B cell (primary cell): ENCODE measurements at regions not wholly inside any gene's neighbourhood (a gene's known extent, or its start where the extent isn't known, plus 50 kb on each side); places are given as distances from the start of the nearest gene placed in this dataset.

Experiments
- ATAC-seq: fragments of 200-7000 bp; cut with Tn5 transposase; one replicate; pipeline ENCODE4 v1.10.0; 2021; ENCODE audit warnings: low read depth, mild to moderate bottlenecking, moderate number of reproducible peaks, moderate library complexity
- CTCF ChIA-PET: fragments of 350-600 bp; sonication (Branson Sonifier 250); formaldehyde crosslinking; loops from one replicate; lab custom pipeline; 2021; ENCODE audit warnings: antibody characterized with exemption, inconsistent platforms; lab: Charles Lee
- POLR2A ChIA-PET: fragments of 350-600 bp; sonication (Branson Sonifier 250); formaldehyde crosslinking; loops from one replicate; lab custom pipeline; 2021; ENCODE audit warnings: antibody characterized with exemption; lab: Charles Lee
- DNase-seq: peaks from one replicate; pipeline ENCODE4 v3.0.0; 2013
- H2AFZ ChIP-seq: 2 replicates; pipeline ENCODE4 v1.6.1; 2012; ENCODE audit warnings: mild to moderate bottlenecking, low read depth, low read length; ENCODE audit not compliant: insufficient read depth, poor library complexity, severe bottlenecking
- H3K27ac ChIP-seq, 2 donors: 1 replicate in 1 of 2; 2 replicates in 1 of 2; pipeline ENCODE4 v1.5.1; 2012 to 2013; ENCODE audit warnings: low read length in 2 of 2, mild to moderate bottlenecking in 2 of 2, moderate library complexity in 1 of 2
- H3K27me3 ChIP-seq, 4 experiments: fragments of 200-600 bp in 1 of 4; sonication (generic) in 1 of 4; replicated peaks in 1 of 4; 1 replicate in 2 of 4; 2 replicates in 2 of 4; pipeline versions ENCODE4 v1.6.1 to v1.7.0; 2013 to 2016; ENCODE audit warnings: low read length in 3 of 4, mild to moderate bottlenecking in 2 of 4, mixed read lengths in 1 of 4, moderate library complexity in 1 of 4; ENCODE audit not compliant: insufficient read depth in 4 of 4, control insufficient read depth in 3 of 4; ENCODE audit errors: control extremely low read depth in 1 of 4
- H3K36me3 ChIP-seq, 2 experiments: replicated peaks in 1 of 2; 1 replicate in 1 of 2; 2 replicates in 1 of 2; pipeline versions ENCODE4 v1.6.1 to v1.7.1; 2013; ENCODE audit warnings: low read length in 1 of 2; ENCODE audit not compliant: insufficient read depth in 2 of 2, control insufficient read depth in 1 of 2; ENCODE audit errors: control extremely low read depth in 1 of 2, extremely low read depth in 1 of 2
- H3K4me1 ChIP-seq, 2 donors: fragments of 200-600 bp in 1 of 2; sonication (generic) in 1 of 2; 1 replicate in 1 of 2; 2 replicates in 1 of 2; pipeline versions ENCODE4 v1.5.1 to v1.6.1; 2013 to 2017; ENCODE audit warnings: low read length in 2 of 2; ENCODE audit not compliant: control insufficient read depth in 2 of 2, insufficient read depth in 2 of 2
- H3K4me2 ChIP-seq: replicated peaks from 2 replicates; pipeline ENCODE3; 2012; ENCODE audit warnings: mild to moderate bottlenecking, low read depth, low read length; ENCODE audit not compliant: poor library complexity, severe bottlenecking
- H3K4me3 ChIP-seq, 5 experiments: fragments of 200-600 bp in 1 of 5; sonication (generic) in 1 of 5; 1 replicate in 3 of 5; 2 replicates in 2 of 5; pipeline versions ENCODE4 v1.5.1 to v1.7.0; 2011 to 2016; ENCODE audit warnings: low read length in 4 of 5, mild to moderate bottlenecking in 4 of 5, low read depth in 2 of 5, control low read depth in 1 of 5, moderate library complexity in 1 of 5; ENCODE audit not compliant: insufficient read depth in 1 of 5; ENCODE audit errors: control extremely low read depth in 1 of 5, extremely low read depth in 1 of 5
- H3K79me2 ChIP-seq: fragments of 200-600 bp; sonication (generic); one replicate; pipeline ENCODE4 v1.6.0; 2016; ENCODE audit warnings: low read length; ENCODE audit not compliant: control insufficient read depth, insufficient read depth
- H3K9ac ChIP-seq: fragments of 200-600 bp; sonication (generic); 2 replicates; pipeline ENCODE4 v1.6.1; 2017; ENCODE audit warnings: mild to moderate bottlenecking, low read length, moderate library complexity
- H3K9me3 ChIP-seq, 3 donors: one replicate each; pipeline versions ENCODE4 v1.6.1 to v1.7.1; 2013; ENCODE audit warnings: low read length in 2 of 3; ENCODE audit not compliant: control insufficient read depth in 2 of 3, insufficient read depth in 1 of 3; ENCODE audit errors: control extremely low read depth in 1 of 3
- H4K20me1 ChIP-seq: 2 replicates; pipeline ENCODE4 v1.6.0; 2012; ENCODE audit warnings: mild to moderate bottlenecking, low read length; ENCODE audit not compliant: insufficient read depth, control insufficient read depth, poor library complexity, severe bottlenecking
- H3K27ac Mint-ChIP-seq: one replicate; pipeline ENCODE4 v1.8.0; 2021; ENCODE audit warnings: mixed read lengths
- H3K27me3 Mint-ChIP-seq: one replicate; pipeline ENCODE4 v1.8.0; 2021; ENCODE audit warnings: mixed read lengths
- H3K4me1 Mint-ChIP-seq: one replicate; pipeline ENCODE4 v1.8.0; 2021; ENCODE audit warnings: mixed read lengths
- H3K4me3 Mint-ChIP-seq: one replicate; pipeline ENCODE4 v1.8.0; 2021; ENCODE audit warnings: mixed read lengths
- H3K9me3 Mint-ChIP-seq: one replicate; pipeline ENCODE4 v1.8.0; 2022; ENCODE audit warnings: mixed read lengths; ENCODE audit not compliant: insufficient read depth
- CTCF ChIP-seq: fragments of 200-600 bp; IDR thresholded peaks from one replicate; pipeline ENCODE4 v1.8.0; 2022; ENCODE audit warnings: antibody characterized with exemption, mild to moderate bottlenecking
- EZH2 ChIP-seq: IDR thresholded peaks from 2 replicates; pipeline ENCODE4 v1.6.1; 2012; ENCODE audit warnings: borderline replicate concordance, low read depth, mild to moderate bottlenecking, moderate library complexity, low read length; ENCODE audit not compliant: insufficient read depth, poor library complexity, severe bottlenecking
- WGBS: methylation state at CpG from one replicate; pipeline ENCODE4 v1.1.5; 2013; ENCODE audit warnings: missing lambda C conversion rate; ENCODE audit not compliant: insufficient coverage; 5-methylcytosine and 5-hydroxymethylcytosine counted together
- intact Hi-C: fragments of 100-400 bp; cut with micrococcal nuclease; formaldehyde crosslinking; loops from one replicate; pipeline ENCODE4 v1.10.0; 2022

DNA sequence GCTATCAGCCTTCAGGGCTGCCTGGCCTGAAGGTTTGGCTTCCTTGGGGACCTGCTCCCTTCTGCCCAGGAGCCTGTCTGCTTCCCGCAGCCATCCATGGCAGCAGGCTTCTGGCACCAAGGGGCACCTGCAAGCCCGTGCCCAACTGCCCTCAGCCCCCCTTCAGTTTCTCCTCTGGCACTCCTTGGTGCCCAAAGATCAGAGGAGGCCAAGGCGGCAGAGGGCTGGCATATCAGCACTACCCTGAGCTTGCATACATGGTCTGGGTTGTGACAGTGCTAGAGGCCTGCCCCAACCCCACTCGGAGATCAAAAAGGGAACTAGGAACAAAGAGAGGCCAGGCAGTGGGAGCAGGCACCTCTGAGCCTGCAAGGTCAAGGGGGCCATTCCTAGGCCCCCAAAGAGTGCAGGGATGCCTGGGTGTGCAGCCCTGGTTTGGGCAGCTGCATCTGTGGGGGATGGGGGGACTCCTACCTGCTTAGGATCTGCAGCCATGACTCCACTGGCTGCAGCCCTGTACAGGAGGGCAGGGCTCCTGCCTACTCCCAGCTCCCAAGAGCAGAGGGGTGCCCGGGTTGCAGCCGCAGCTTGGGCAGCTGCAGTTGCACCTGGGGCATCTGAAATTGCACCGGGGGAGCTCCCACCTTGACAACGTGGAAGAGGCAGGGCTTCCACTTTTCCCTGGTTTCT lies 76.2 kb upstream of the TP63 start:
- CTCF ChIA-PET = no interaction called here
- Histone ChIP-seq H3K4me3 (no peak overlapping the region), H3K36me3 (no peaks in the 10 kb centered on the region), H3K4me1 (no peaks in the 10 kb centered on the region), H3K4me2 (no peak overlapping the region), H3K79me2 (no peaks in the 10 kb centered on the region), H3K9me3 (peaks cover 3 to 15% (median 11%) of the 10 kb centered on the region in 3 donors), H3K27ac (no peak overlapping the region), H4K20me1 (no peaks in the 10 kb centered on the region), H3K27me3 (no peaks in the 10 kb centered on the region), H3K9ac (no peak overlapping the region), H2AFZ (no peak overlapping the region)
- peaks cover 7% of the 10 kb centered on the region for H3K9me3 Mint-ChIP-seq
- ATAC-seq (no peak), DNase-seq (no peak)
- WGBS = 77% methylated on average over 8 of the region's 8 CpGs
- TF ChIP-seq EZH2 (no peak), CTCF (no peak)
- no peaks in the 10 kb centered on the region for H3K4me1 Mint-ChIP-seq
- POLR2A ChIA-PET = no interaction called here
- no peak overlapping the region for H3K4me3 Mint-ChIP-seq
- intact Hi-C loops = no loop called here
- no peak overlapping the region for H3K27ac Mint-ChIP-seq
- H3K27me3 Mint-ChIP-seq = no peaks in the 10 kb centered on the region

DNA sequence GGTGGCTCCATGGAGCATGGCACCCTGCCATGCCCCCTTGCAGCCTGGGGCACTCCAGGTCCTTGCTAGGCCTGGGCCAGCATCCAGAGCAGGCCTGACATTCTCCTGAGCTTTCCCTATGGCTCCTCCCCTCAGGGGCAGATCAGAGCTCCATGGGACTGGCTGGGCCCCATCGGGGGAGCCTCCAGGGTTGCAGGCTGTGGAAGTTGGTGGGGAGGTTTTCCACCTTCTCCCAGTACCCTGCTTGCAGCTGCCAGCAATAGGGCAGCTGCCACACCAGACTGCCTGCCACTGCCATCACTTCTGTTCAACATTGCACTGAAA lies 75.7 kb upstream of the TP63 start:
- no CpG with 5 or more reads among the region's 1 CpG for WGBS
- no peak overlapping the region for H2AFZ ChIP-seq
- H3K4me2 ChIP-seq = no peak overlapping the region
- no peak overlapping the region for H3K4me3 ChIP-seq
- H3K27ac ChIP-seq = no peak overlapping the region
- no peak for DNase-seq
- H3K9ac ChIP-seq = no peak overlapping the region
- Mint-ChIP-seq H3K4me1 (no peaks in the 10 kb centered on the region), H3K9me3 (peaks cover 4% of the 10 kb centered on the region), H3K27me3 (no peaks in the 10 kb centered on the region), H3K4me3 (no peak overlapping the region), H3K27ac (no peak overlapping the region)
- TF ChIP-seq CTCF (no peak), EZH2 (no peak)
- no peaks in the 10 kb centered on the region for H3K4me1 ChIP-seq
- CTCF ChIA-PET = no interaction called here
- H3K36me3 ChIP-seq = no peaks in the 10 kb centered on the region
- no peak for ATAC-seq
- POLR2A ChIA-PET = no interaction called here
- no peaks in the 10 kb centered on the region for H3K79me2 ChIP-seq
- H3K27me3 ChIP-seq = no peaks in the 10 kb centered on the region
- peaks cover 3 to 15% (median 7%) of the 10 kb centered on the region in 3 donors for H3K9me3 ChIP-seq
- no peaks in the 10 kb centered on the region for H4K20me1 ChIP-seq
- intact Hi-C loops = no loop called here
